H1 (cell line): ENCODE measurements at regions not wholly inside any gene's neighbourhood (a gene's known extent, or its start where the extent isn't known, plus 50 kb on each side); places are given as distances from the start of the nearest gene placed in this dataset.

Experiments used
- CTCF ChIP-seq, 3 experiments: IDR thresholded peaks; 1 replicate in 2 of 3; 2 replicates in 1 of 3; pipeline versions ENCODE4 v1.5.1 to v1.6.1; 2011; ENCODE audit warnings: low read length in 3 of 3, mild to moderate bottlenecking in 3 of 3, inconsistent platforms in 2 of 3, low read depth in 1 of 3, moderate library complexity in 1 of 3; ENCODE audit not compliant: insufficient read depth in 1 of 3; ENCODE audit errors: control extremely low read depth in 1 of 3
- TBP ChIP-seq: IDR thresholded peaks from 2 replicates; pipeline ENCODE4 v1.6.1; 2011; ENCODE audit warnings: low read depth, low read length, improper control_type of control experiment

GRCh38 chr2:136328207-136328795, 210.4 kb upstream of the CXCR4 start (continued):
- no peak for TF ChIP-seq CTCF (IDR thresholded peaks at IDR 0.05; ENCODE audit: control extremely low read depth in 1 of 3, insufficient read depth in 1 of 3, low read depth in 1 of 3, low read length in 3 of 3)
- no peak for TF ChIP-seq TBP
